A673 (cell line): ENCODE measurements at regions not wholly inside any gene's neighbourhood (a gene's known extent, or its start where the extent isn't known, plus 50 kb on each side); places are given as distances from the start of the nearest gene placed in this dataset.

Source experiments
- BruUV-seq: library from RNA; stranded (reverse); fragments of 400-500 nt; replicated peaks from 2 replicates; lab custom pipeline; 2021; lab: Mats Ljungman, UMichigan
- CTCF ChIA-PET: fragments of 300-600 bp; sonication (Branson Sonifier 250); formaldehyde crosslinking; loops from one replicate; lab custom pipeline; 2022; ENCODE audit warnings: antibody characterized with exemption; lab: Charles Lee
- POLR2A ChIA-PET: fragments of 300-600 bp; sonication (Branson Sonifier 250); formaldehyde crosslinking; loops from one replicate; lab custom pipeline; 2022; ENCODE audit warnings: antibody characterized with exemption; ENCODE audit not compliant: low non-redundant PET; lab: Charles Lee
- DNase-seq: peaks from one replicate; pipeline ENCODE4 v3.0.0-alpha.2; 2015; ENCODE audit warnings: low spot score
- H3K27ac ChIP-seq: fragments of 200-600 bp; sonication (generic); 2 replicates; pipeline ENCODE4 v1.5.1; 2016; ENCODE audit warnings: mixed run types, low read depth, mild to moderate bottlenecking, mixed read lengths, antibody characterized with exemption, low read length; ENCODE audit not compliant: poor library complexity, severe bottlenecking
- H3K27me3 ChIP-seq: fragments of 200-600 bp; sonication (generic); replicated peaks from 2 replicates; pipeline ENCODE4 v1.6.1; 2017; ENCODE audit warnings: mixed run types, low read depth, mild to moderate bottlenecking, mixed read lengths, antibody characterized with exemption, low read length; ENCODE audit not compliant: insufficient read depth, poor library complexity
- H3K36me3 ChIP-seq: fragments of 200-600 bp; sonication (generic); 2 replicates; pipeline ENCODE4 v1.6.1; 2016; ENCODE audit warnings: mixed run types, mild to moderate bottlenecking, mixed read lengths, antibody characterized with exemption, low read length; ENCODE audit not compliant: insufficient read depth, poor library complexity, severe bottlenecking
- H3K4me1 ChIP-seq: fragments of 200-600 bp; sonication (generic); 2 replicates; pipeline ENCODE4 v1.6.1; 2017; ENCODE audit warnings: mixed run types, mild to moderate bottlenecking, mixed read lengths, antibody characterized with exemption, low read length; ENCODE audit not compliant: insufficient read depth, poor library complexity, severe bottlenecking
- H3K4me3 ChIP-seq: fragments of 200-600 bp; sonication (generic); 2 replicates; pipeline ENCODE4 v1.5.1; 2016; ENCODE audit warnings: low read depth, mixed run types, mild to moderate bottlenecking, mixed read lengths, low read length; ENCODE audit not compliant: poor library complexity, severe bottlenecking
- H3K9me3 ChIP-seq: fragments of 200-600 bp; sonication (generic); 2 replicates; pipeline ENCODE4 v1.6.1; 2016; ENCODE audit warnings: mixed run types, low read depth, mild to moderate bottlenecking, mixed read lengths, antibody characterized with exemption, low read length; ENCODE audit not compliant: poor library complexity, severe bottlenecking
- CTCF ChIP-seq: fragments of 300-800, 200-600 bp; sonication (generic); conservative IDR thresholded peaks from 2 replicates; pipeline ENCODE4 v1.5.1; 2017; ENCODE audit warnings: low read depth, mild to moderate bottlenecking, antibody characterized with exemption, low read length, moderate library complexity, mixed read lengths
- EZH2 ChIP-seq: fragments of 200-600 bp; sonication (generic); IDR thresholded peaks from 2 replicates; pipeline ENCODE4 v1.6.1; 2017; ENCODE audit warnings: borderline replicate concordance, low read depth, mild to moderate bottlenecking, mixed read lengths, antibody characterized with exemption, low read length; ENCODE audit not compliant: poor library complexity, severe bottlenecking
- intact Hi-C: fragments of 100-400 bp; cut with micrococcal nuclease; formaldehyde crosslinking; loops from one replicate; pipeline ENCODE4 v1.10.0; 2022; ENCODE audit not compliant: unreplicated experiment

- H3K9me3 ChIP-seq: no peaks in the 10 kb centered on the region
- ChIA-PET CTCF (no interaction called here), POLR2A (no interaction called here)
- BruUV-seq: no TSS peak
- no peaks in the 10 kb centered on the region for H3K36me3 ChIP-seq
- no peaks in the 10 kb centered on the region for H3K4me1 ChIP-seq
- H3K4me3 ChIP-seq: no peak overlapping the region
- H3K27me3 ChIP-seq: no peaks in the 10 kb centered on the region
- TF ChIP-seq CTCF: no peak
- TF ChIP-seq EZH2: no peak
- no peak overlapping the region for H3K27ac ChIP-seq
- intact Hi-C loops: no loop called here
- no peak for DNase-seq
Observed at GRCh38 chr10:123266971-123267370, 112.8 kb downstream of the BUB3 start.

GRCh38 chr10:123269017-123269552, 114.9 kb downstream of the BUB3 start:
- TF ChIP-seq EZH2 (no peak), CTCF (no peak)
- Histone ChIP-seq H3K36me3 (no peaks in the 10 kb centered on the region), H3K4me3 (no peak overlapping the region), H3K27ac (no peak overlapping the region), H3K9me3 (no peaks in the 10 kb centered on the region), H3K4me1 (no peaks in the 10 kb centered on the region), H3K27me3 (no peaks in the 10 kb centered on the region)
- POLR2A ChIA-PET: no interaction called here
- intact Hi-C loops: no loop called here
- no TSS peak for BruUV-seq
- CTCF ChIA-PET: no interaction called here
- no peak for DNase-seq

GRCh38 chr10:123269675-123270074, 115.5 kb downstream of the BUB3 start:
- no TSS peak for BruUV-seq
- no peak for DNase-seq
- no peak overlapping the region for H3K4me3 ChIP-seq
- CTCF ChIA-PET: no interaction called here
- no peaks in the 10 kb centered on the region for H3K9me3 ChIP-seq
- H3K27me3 ChIP-seq: no peaks in the 10 kb centered on the region
- no peak overlapping the region for H3K27ac ChIP-seq
- intact Hi-C loops: no loop called here
- H3K4me1 ChIP-seq: no peaks in the 10 kb centered on the region
- TF ChIP-seq EZH2: no peak
- TF ChIP-seq CTCF: no peak
- no peaks in the 10 kb centered on the region for H3K36me3 ChIP-seq
- POLR2A ChIA-PET: no interaction called here
